ENCODE measurements at regions not wholly inside any gene's neighbourhood (a gene's known extent, or its start where the extent isn't known, plus 50 kb on each side); places are given as distances from the start of the nearest gene placed in this dataset.
A peak's percentile ranks its signal among the peaks of the same experiment; 100 is the strongest.

DNA sequence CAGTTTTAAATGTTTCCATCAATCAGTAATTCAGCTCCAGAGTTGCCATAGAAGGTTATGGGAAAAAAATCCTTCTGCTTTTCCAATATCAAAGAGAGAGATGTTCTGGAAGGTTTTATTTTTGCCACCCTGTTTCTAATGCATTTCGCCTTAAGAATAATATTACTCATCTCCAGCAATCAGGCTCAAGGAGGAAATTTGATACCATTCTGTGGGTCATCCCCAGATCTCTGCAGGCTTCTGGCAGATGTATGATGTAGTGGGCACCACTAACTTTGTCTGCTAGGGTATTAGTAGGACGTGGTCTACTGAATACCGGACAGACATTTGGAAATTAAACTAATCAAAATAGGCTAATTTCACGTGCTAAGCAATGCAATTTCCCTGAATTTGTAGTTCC lies 645.4 kb upstream of the TENM3 start:
- DNase-seq (ENCODE audit: extremely low read depth in 1 of 11, low read depth in 9 of 11, low spot score in 4 of 11) = no peak

DNA sequence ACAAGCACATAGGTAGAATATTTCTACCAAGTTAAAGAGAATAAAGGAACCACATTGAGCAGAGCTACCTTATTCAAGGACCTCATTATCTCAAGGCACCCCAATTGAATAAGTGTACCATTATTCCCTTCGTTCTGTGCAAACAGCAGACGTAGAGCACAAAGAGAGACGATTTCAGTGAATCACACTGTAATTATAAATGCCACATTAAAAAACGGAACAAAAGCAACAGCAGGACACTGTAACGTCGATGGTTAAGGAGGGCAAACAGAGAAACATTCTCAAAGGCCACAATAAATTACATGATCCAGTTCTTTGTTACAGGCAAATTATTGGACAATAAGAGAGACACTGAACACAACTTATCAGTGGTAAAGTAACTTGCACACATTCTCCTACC lies 644.1 kb upstream of the TENM3 start:
- no peak for DNase-seq (ENCODE audit: extremely low read depth in 1 of 11, low read depth in 9 of 11, low spot score in 4 of 11)

GRCh38 chr4:181601103-181601502 lies 642.1 kb upstream of the TENM3 start:
- DNase-seq (ENCODE audit: extremely low read depth in 1 of 11, low read depth in 9 of 11, low spot score in 4 of 11) = no peak

GRCh38 chr4:181604546-181604945 lies 638.7 kb upstream of the TENM3 start:
- no peak for DNase-seq (ENCODE audit: extremely low read depth in 1 of 11, low read depth in 9 of 11, low spot score in 4 of 11)

DNA sequence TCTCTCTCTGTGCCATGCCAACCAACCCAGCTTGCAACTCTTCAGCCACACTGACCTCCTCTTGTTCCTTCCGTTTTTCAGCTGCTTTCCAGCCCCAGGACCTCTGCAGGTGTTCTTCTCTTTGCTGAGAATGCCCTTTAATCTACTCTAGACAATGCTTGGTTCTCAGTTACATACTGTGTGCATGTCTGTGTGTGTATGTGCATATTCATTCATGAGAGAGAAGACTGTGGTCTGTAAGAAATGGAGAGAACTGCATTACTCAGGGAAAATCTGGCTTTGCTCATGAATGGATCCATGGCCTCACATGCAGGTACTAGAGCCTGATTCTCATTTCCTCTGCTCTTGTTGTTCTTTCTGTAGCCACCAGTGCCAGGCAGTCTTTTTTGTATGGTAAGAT lies 636.9 kb upstream of the TENM3 start:
- DNase-seq (ENCODE audit: extremely low read depth in 1 of 11, low read depth in 9 of 11, low spot score in 4 of 11) = no peak

DNA sequence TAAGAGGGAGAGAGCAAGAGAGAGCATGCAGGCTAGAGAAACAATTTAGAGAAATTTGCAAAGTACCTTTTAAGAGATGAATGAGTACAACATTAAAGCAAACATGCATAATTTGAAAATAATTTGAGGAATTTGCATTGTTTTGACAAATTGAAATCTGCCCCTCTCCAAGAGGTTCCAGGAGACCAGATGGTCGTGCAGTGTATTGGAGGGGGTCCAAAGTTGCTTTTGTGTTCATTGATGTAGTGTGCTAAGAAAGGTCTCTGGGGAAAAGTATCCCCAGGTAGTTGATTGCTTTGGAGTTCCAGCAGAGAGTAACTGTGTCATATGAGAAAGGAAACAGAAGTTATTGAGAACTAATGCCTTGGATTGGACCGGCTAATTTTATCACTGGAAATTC lies 635.0 kb upstream of the TENM3 start:
- no peak for DNase-seq (ENCODE audit: extremely low read depth in 1 of 11, low read depth in 9 of 11, low spot score in 4 of 11)

GRCh38 chr4:181611033-181611711 lies 632.0 kb upstream of the TENM3 start:
- no peak for DNase-seq (ENCODE audit: extremely low read depth in 1 of 11, low read depth in 9 of 11, low spot score in 4 of 11)

GRCh38 chr4:181611946-181612600 lies 631.1 kb upstream of the TENM3 start:
- no peak for DNase-seq (ENCODE audit: extremely low read depth in 1 of 11, low read depth in 9 of 11, low spot score in 4 of 11)

GRCh38 chr4:181613200-181613599 lies 630.0 kb upstream of the TENM3 start:
- no peak for DNase-seq (ENCODE audit: extremely low read depth in 1 of 11, low read depth in 9 of 11, low spot score in 4 of 11)

DNA sequence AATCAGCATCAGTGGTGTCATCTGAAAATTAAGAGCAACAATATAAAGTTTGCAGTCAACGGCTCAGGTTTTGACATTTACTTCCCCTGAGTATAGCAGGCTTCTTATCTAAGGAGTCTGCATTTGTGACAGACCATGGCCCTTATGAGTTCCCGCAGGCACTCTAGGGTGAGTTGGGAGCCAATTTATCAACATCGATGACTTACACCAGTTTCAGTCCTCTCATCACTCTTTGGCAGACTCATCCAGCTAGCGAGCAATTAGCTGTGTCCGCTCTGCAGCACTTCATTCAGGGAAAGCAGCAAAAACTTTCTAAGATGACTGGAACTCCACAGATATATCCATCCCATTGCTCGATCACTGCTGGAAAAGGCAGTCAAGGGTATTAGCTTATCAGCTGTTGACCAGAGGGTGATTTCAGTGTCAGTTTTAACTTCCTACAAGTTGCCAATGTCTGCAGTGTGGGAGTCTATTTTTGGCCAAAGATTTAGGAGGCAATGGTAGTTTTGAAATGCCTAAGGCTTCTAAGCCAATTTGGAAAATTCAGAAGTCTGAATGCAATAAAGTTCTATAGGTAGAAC lies 625.1 kb upstream of the TENM3 start:
- DNase-seq (ENCODE audit: extremely low read depth in 1 of 11, low read depth in 9 of 11, low spot score in 4 of 11) = no peak

DNA sequence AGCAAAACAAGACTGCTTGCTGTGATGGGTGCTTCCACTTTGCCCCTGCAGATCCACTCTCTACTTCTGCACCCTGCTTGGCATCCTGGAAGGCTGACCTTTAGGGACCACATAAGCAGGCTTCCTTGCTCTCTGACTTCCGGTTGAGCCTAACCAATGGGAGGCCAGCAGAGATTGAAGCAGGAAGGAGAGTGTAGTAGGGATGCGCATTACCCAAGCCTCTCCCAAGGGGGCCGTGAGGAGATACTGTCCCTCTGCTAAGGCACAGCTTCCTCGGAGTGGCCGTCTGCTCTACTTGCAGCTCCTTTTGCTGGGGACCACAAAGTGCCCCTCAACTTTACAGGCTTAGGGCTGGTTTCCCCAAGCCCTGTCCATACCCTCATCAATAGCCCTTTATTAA lies 624.3 kb upstream of the TENM3 start:
- no peak for DNase-seq (ENCODE audit: extremely low read depth in 1 of 11, low read depth in 9 of 11, low spot score in 4 of 11)

DNA sequence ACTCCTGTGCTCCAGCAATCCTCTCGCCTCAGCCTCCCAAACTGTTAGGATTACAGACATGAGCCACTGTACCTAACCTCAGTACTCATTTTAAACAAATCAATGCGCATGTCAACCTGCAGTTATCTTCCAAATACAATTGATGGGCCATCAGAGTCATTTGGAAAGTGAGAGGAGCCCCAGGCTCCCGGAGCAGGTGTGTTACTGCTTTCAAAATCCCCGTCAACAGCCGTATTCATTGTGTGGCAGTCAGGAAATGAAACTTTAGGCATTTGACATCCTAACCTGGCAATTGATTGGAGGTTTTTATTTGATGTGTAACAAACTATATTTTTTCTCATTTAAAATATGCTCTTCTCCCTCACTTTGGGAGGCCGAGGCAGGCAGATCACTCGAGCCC lies 623.6 kb upstream of the TENM3 start:
- no peak for DNase-seq (ENCODE audit: extremely low read depth in 1 of 11, low read depth in 9 of 11, low spot score in 4 of 11)

- no peak for DNase-seq (ENCODE audit: extremely low read depth in 1 of 11, low read depth in 9 of 11, low spot score in 4 of 11)
Measured at GRCh38 chr4:181637186-181638105, 605.8 kb upstream of the TENM3 start.

DNA sequence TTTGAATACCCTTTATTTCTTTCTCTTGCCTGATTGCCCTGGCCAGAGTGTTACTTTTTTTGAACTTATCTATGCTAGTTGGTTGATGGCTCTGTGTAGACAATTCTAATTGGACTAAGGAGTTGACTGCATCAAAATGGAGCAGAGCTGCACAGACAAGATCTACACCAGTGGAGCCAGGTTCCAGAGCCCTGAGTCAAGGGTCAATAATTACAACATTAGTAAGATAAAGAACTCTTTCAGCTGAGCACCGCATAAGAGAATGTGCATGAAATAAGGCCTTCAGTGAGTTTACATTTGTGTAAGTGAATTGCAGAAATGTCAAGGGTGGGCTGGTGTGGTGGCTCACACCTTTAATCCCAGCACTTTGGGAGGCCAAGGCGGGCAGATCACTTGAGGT lies 599.7 kb upstream of the TENM3 start:
- DNase-seq (ENCODE audit: extremely low read depth in 1 of 11, low read depth in 9 of 11, low spot score in 4 of 11) = no peak

- DNase-seq (ENCODE audit: extremely low read depth in 1 of 11, low read depth in 9 of 11, low spot score in 4 of 11) = no peak
Measured at GRCh38 chr4:181645489-181645888, 597.7 kb upstream of the TENM3 start.

GRCh38 chr4:181646864-181647263 lies 596.3 kb upstream of the TENM3 start:
- DNase-seq (ENCODE audit: extremely low read depth in 1 of 11, low read depth in 9 of 11, low spot score in 4 of 11) = no peak

DNA sequence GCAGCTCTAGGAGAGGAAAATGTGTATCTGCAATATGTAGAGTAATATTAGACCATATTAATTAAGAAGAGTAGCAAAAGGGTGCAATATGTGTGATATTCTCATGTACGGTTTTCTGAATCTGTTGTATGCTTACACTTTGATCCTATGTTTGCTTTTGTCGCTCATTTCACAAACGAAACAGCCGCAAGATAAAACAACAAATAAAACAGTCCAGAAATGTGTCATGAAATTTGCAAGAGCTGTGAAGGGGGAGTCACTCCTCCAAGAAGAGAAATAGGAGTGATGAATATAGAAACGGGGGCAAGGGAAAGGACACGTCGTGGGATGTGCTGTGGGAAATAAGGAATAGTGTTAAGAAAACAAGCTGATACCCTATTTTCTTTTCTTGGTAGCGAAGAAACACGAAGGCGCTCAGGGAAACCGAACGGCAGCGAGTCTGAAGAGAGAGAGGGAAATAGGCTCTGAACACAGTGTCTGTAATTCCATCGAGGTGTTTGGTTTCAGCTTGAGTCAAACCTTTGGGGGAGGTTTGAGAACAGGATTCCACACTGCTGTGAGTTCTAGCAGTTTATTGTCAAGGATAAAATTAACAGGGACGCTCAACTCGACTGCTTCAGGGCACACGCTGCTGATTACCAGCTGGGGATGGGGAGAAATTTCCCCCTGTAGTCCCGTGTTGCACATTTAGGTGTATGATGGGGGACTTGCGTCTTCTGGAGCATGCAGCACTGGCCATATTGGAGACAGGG lies 595.6 kb upstream of the TENM3 start:
- DNase-seq (ENCODE audit: extremely low read depth in 1 of 11, low read depth in 9 of 11, low spot score in 4 of 11) = peak; percentile 16 to 59 (median 32)

GRCh38 chr4:181650033-181650825 lies 593.0 kb upstream of the TENM3 start:
- no peak for DNase-seq (ENCODE audit: extremely low read depth in 1 of 11, low read depth in 9 of 11, low spot score in 4 of 11)
